GM12891 (cell line): ENCODE measurements at regions not wholly inside any gene's neighbourhood (a gene's known extent, or its start where the extent isn't known, plus 50 kb on each side); places are given as distances from the start of the nearest gene placed in this dataset.

Source experiments
- POLR2A ChIP-seq: IDR thresholded peaks from 2 replicates; pipeline ENCODE4 v1.6.1; 2011; ENCODE audit warnings: low read depth, low read length, control low read depth
- POLR2AphosphoS5 ChIP-seq: IDR thresholded peaks from 2 replicates; pipeline ENCODE4 v1.6.1; 2011; ENCODE audit warnings: low read depth, low read length, control low read depth
- SPI1 ChIP-seq: IDR thresholded peaks from 2 replicates; pipeline ENCODE4 v1.6.1; 2011; ENCODE audit warnings: low read depth, low read length, control low read depth
- TAF1 ChIP-seq: IDR thresholded peaks from 2 replicates; pipeline ENCODE4 v1.6.1; 2011; ENCODE audit warnings: low read depth, low read length, control low read depth

- TF ChIP-seq POLR2AphosphoS5 (no peak), TAF1 (no peak), POLR2A (no peak), SPI1 (no peak)
These were observed 274.7 kb downstream of the RND3 start for GRCh38 chr2:150212722-150213171.
